Stomach (tissue), 8 donors: ENCODE measurements at regions not wholly inside any gene's neighbourhood (a gene's known extent, or its start where the extent isn't known, plus 50 kb on each side); places are given as distances from the start of the nearest gene placed in this dataset.

ENCODE experiments used
- DNase-seq, 2 donors: peaks; one replicate each; pipeline versions ENCODE4 v3.0.0 to v3.0.0-alpha.2; 2013 to 2019
- H3K27ac ChIP-seq, 5 donors: fragments of 200-600 bp in 4 of 5; sonication (generic) in 4 of 5; one replicate each; pipeline ENCODE4 v1.5.1; 2013 to 2019; ENCODE audit warnings: mild to moderate bottlenecking in 1 of 5, moderate library complexity in 1 of 5
- H3K27me3 ChIP-seq, 3 donors: fragments of 200-600 bp; sonication (generic); one replicate each; pipeline ENCODE4 v1.5.1; 2017 to 2019; ENCODE audit warnings: mixed run types in 1 of 3
- H3K36me3 ChIP-seq, 4 donors: fragments of 200-600 bp; sonication (generic); 1 replicate in 3 of 4; 2 replicates in 1 of 4; pipeline ENCODE4 v1.5.1; 2016 to 2019
- H3K4me1 ChIP-seq, 4 donors: fragments of 200-600 bp; sonication (generic); one replicate each; pipeline ENCODE4 v1.5.1; 2016 to 2019
- H3K4me3 ChIP-seq, 4 donors: fragments of 200-600 bp; sonication (generic) in 3 of 4; one replicate each; pipeline ENCODE4 v1.5.1; 2016 to 2019; ENCODE audit warnings: mild to moderate bottlenecking in 1 of 4
- H3K9me3 ChIP-seq, 4 donors: fragments of 200-600 bp; sonication (generic); one replicate each; pipeline ENCODE4 v1.5.1; 2016 to 2019
- CTCF ChIP-seq, 7 experiments: fragments of 450-650 bp in 4 of 7; fragments of 200-600 bp in 3 of 7; sonication (generic) in 3 of 7; IDR thresholded peaks; one replicate each; pipeline ENCODE4 v1.5.1; 2016 to 2019; ENCODE audit warnings: antibody characterized with exemption in 7 of 7, control low read depth in 2 of 7, mild to moderate bottlenecking in 1 of 7
- EP300 ChIP-seq: sonication (generic); formaldehyde crosslinking; IDR thresholded peaks from one replicate; pipeline ENCODE4 v1.6.1; 2017; ENCODE audit warnings: antibody characterized with exemption
- POLR2A ChIP-seq, 4 donors: fragments of 450-650 bp; IDR thresholded peaks; one replicate each; pipeline ENCODE4 v1.6.1; 2016; ENCODE audit warnings: antibody characterized with exemption in 4 of 4, control low read depth in 2 of 4, mild to moderate bottlenecking in 1 of 4, moderate library complexity in 1 of 4
- POLR2AphosphoS5 ChIP-seq, 3 donors: sonication (generic); formaldehyde crosslinking; IDR thresholded peaks; one replicate each; pipeline ENCODE4 v1.6.1; 2016; ENCODE audit warnings: antibody characterized with exemption in 3 of 3
- WGBS, 5 donors: extraction: QIAGEN DNeasy Blood & Tissue Kit in 3 of 5; methylation state at CpG; one replicate each; pipeline versions ENCODE4 v1.1.5 to v1.1.7; 2013 to 2018; 5-methylcytosine and 5-hydroxymethylcytosine counted together
- intact Hi-C: fragments of 100-400 bp; cut with DNase I; formaldehyde crosslinking; loops from one replicate; pipeline ENCODE4 v1.15.1; 2023; ENCODE audit warnings: low total_unique reads
- donor health status: healthy with polysubstance abuse.
- donor health status: Bipolar disorder and iron deficiency.
- donor health status: healthy.

DNA sequence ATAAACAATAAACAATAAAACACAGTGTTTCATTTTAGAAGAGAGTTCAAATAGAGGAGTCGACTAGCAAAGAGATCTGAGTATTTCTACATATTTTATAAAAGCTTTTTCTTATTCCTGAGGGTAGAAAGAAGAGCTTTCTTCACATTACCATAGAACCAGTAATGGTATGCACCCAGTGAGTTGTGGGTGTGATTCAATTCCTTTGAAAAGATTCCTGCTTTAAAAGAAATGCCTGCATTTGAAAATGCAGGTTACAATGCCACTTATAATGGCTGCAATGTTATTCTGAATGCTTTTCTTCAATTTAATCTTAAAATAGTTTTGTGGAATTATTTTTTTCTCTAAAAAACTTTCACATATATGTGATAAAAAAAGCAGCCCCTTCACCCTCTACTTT lies 178.1 kb downstream of the CDC14C start:
- 2 to 18% (median 6%) methylated on average over 1 of the region's 1 CpG for WGBS, 5 donors
- DNase-seq: no peak
- H3K36me3 ChIP-seq: no peaks in the 10 kb centered on the region
- H3K4me1 ChIP-seq: no peaks in the 10 kb centered on the region
- H3K27ac ChIP-seq: no peak overlapping the region
- intact Hi-C loops: no loop called here
- no peak overlapping the region for H3K4me3 ChIP-seq
- TF ChIP-seq POLR2A (IDR thresholded peaks at IDR 0.05) (no peak), CTCF (IDR thresholded peaks at IDR 0.05) (no peak), POLR2AphosphoS5 (IDR thresholded peaks at IDR 0.05) (no peak), EP300 (no peak)
- H3K27me3 ChIP-seq: no peaks in the 10 kb centered on the region
- peaks cover 0 to 8% (median 2%) of the 10 kb centered on the region in 4 donors for H3K9me3 ChIP-seq

- no peak for DNase-seq
- Histone ChIP-seq H3K4me1 (no peaks in the 10 kb centered on the region), H3K9me3 (peaks cover 0 to 22% (median 7%) of the 10 kb centered on the region in 4 donors), H3K27me3 (no peaks in the 10 kb centered on the region), H3K4me3 (no peak overlapping the region), H3K27ac (no peak overlapping the region), H3K36me3 (no peaks in the 10 kb centered on the region)
- intact Hi-C loops: no loop called here
- TF ChIP-seq CTCF (IDR thresholded peaks at IDR 0.05) (no peak), POLR2A (IDR thresholded peaks at IDR 0.05) (no peak), POLR2AphosphoS5 (IDR thresholded peaks at IDR 0.05) (no peak), EP300 (no peak)
- 88 to 100% (median 94%) methylated on average over 1 of the region's 1 CpG for WGBS, 5 donors
Measured at GRCh38 chr7:49111706-49112105, 187.4 kb downstream of the CDC14C start.

GRCh38 chr7:49112222-49112621 lies 187.9 kb downstream of the CDC14C start:
- WGBS, 5 donors: 42 to 63% (median 44%) methylated on average over 3 of the region's 3 CpGs
- Histone ChIP-seq H3K4me1 (no peaks in the 10 kb centered on the region), H3K9me3 (peaks cover 0 to 22% (median 7%) of the 10 kb centered on the region in 4 donors), H3K27me3 (no peaks in the 10 kb centered on the region), H3K36me3 (no peaks in the 10 kb centered on the region), H3K27ac (no peak overlapping the region), H3K4me3 (no peak overlapping the region)
- no peak for DNase-seq
- TF ChIP-seq EP300 (no peak), CTCF (IDR thresholded peaks at IDR 0.05) (no peak), POLR2A (IDR thresholded peaks at IDR 0.05) (no peak), POLR2AphosphoS5 (IDR thresholded peaks at IDR 0.05) (no peak)
- intact Hi-C loops: no loop called here

GRCh38 chr7:49112647-49113046 lies 188.3 kb downstream of the CDC14C start:
- H3K27ac ChIP-seq: no peak overlapping the region
- no peak overlapping the region for H3K4me3 ChIP-seq
- WGBS, 5 donors: 64 to 78% (median 77%) methylated on average over 5 of the region's 5 CpGs
- H3K36me3 ChIP-seq: no peaks in the 10 kb centered on the region
- intact Hi-C loops: no loop called here
- no peak for DNase-seq
- no peaks in the 10 kb centered on the region for H3K27me3 ChIP-seq
- peaks cover 0 to 18% (median 3%) of the 10 kb centered on the region in 4 donors for H3K9me3 ChIP-seq
- no peaks in the 10 kb centered on the region for H3K4me1 ChIP-seq
- TF ChIP-seq POLR2AphosphoS5 (IDR thresholded peaks at IDR 0.05) (no peak), EP300 (no peak)

- intact Hi-C loops: no loop called here
- Histone ChIP-seq H3K4me1 (no peaks in the 10 kb centered on the region), H3K27me3 (no peaks in the 10 kb centered on the region), H3K4me3 (no peak overlapping the region), H3K36me3 (no peaks in the 10 kb centered on the region), H3K9me3 (peaks cover 0 to 7% (median 3%) of the 10 kb centered on the region in 4 donors), H3K27ac (no peak overlapping the region)
- 78 to 98% (median 93%) methylated on average over 2 of the region's 2 CpGs for WGBS, 5 donors
- no peak for TF ChIP-seq POLR2AphosphoS5 (IDR thresholded peaks at IDR 0.05)
- TF ChIP-seq EP300: no peak
- no peak for TF ChIP-seq POLR2A (IDR thresholded peaks at IDR 0.05)
- TF ChIP-seq CTCF (IDR thresholded peaks at IDR 0.05): no peak
- DNase-seq: no peak
Measured at GRCh38 chr7:49119706-49120105, 195.4 kb downstream of the CDC14C start.
